DMS53 (cell line): ENCODE measurements at regions not wholly inside any gene's neighbourhood (a gene's known extent, or its start where the extent isn't known, plus 50 kb on each side); places are given as distances from the start of the nearest gene placed in this dataset.
"Not testable (repeated sequence)": the region's sequence is repeated elsewhere in the genome, so short reads cannot be mapped to it uniquely, and the experiment has no call there.

Experiments used
- DNase-seq: peaks from one replicate; lab custom pipeline; 2025; lab: John Stamatoyannopoulos, UW

DNA sequence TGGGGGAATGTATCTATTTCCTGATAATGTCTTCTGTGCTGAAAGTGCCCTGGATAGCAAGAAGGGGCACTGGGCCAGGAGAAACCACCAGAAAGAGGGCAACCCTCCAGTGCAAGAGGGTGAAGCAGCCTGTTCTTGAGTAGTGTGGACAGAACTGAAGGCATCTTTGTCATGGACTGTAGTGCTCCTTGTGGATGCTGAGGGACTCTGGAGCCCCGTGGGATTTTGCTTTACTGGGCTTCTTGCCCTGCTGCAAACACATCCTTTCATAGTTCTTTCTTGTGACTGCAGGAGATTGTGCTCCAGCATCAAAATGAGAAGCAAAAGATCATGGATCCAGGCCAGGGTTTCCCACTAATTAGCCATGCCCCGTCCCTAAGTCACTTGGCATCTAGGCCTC is 300.6 kb downstream of the ZNF326 start:
- DNase-seq = no peak

DNA sequence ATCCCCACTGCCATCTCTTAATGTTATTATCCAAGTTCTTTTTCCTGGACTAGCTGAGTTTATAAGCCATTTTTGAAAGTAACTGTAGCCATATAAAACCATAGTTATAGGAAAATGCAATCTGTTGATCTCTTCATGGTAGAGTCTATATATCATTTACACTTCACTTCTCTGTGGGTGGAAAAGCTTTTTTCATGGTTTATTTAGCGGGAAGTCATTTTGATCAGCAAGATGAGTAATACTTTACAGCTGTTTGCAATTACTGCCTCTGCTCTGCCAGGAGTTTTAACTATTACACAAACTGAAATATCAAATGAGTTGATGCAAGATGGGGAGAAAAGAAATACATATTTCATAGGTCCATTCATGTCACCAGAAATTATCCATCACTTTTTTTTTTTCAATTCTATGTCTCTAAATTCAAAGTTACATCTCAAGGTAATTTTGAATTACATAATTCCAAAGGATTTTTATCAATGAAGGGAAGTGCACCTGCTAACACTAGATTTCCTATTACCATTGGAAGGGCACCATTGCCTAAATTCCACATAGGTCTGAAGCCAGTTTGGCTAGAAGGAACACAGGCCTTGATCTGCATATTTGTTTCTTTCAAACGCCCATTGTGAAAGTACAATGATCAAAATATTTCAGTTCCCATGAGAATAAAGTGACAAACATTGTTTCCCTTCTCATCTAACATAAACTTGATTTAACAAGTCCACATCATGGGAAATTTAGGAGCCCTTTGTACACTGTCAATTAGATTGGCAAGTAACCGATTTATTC is 296.7 kb downstream of the ZNF326 start:
- DNase-seq = no peak

DNA sequence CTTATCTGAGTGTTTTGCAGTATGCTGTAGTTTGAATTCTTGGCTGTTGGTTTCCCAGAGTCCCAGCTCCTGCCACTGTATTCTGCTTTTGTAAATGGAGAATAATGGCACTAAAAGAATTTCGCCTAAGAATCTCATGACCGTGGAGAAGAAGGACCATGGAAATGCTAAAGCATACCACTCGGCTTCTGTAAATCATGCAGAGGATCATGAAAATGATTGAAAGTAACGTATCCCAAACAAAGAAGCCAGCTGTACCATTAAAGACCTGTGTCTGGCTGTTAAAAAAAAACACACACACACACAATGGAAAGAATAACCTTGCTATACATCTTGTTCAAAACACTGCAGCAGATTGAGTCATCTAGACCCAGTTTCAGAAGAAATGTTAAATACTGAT is 287.9 kb downstream of the ZNF326 start:
- DNase-seq = no peak

DNA sequence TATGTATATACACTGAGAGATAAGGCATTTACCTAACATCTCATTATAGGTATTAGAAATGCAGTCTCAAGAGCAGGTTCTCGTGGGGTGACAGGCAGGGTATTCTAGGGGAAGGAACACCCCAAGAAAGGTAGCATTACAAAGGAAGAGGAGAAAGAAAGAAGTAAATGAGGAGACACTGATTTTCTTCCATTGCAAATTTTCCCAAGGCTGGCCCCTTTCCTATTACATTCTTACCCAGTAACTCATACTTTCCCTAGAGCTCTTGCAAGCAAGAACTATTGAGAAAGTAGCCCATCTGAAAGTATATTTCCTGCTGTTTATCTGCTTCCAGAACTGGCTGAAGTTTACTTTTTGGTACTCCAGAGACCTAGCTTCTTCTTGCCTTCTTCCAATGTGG is 287.0 kb downstream of the ZNF326 start:
- DNase-seq = not testable (repeated sequence)

DNA sequence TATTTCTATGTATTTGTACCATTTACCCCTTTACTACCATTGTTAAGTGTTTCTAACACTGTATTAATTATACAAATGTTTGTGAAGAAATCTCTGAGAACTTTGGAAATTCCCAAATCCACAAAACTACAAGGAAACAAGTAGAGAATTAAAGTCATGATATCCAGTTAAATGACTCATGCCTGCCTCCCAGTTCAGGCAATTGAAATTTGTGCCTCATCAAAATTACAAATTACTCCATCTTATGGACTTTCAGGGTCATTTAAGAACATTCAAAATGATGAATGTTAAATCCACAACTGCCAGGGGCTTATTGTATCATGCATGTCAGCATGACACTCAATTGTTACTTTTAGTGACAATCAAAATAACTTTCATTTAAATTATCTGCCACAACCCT is 282.4 kb downstream of the ZNF326 start:
- DNase-seq = no peak

DNA sequence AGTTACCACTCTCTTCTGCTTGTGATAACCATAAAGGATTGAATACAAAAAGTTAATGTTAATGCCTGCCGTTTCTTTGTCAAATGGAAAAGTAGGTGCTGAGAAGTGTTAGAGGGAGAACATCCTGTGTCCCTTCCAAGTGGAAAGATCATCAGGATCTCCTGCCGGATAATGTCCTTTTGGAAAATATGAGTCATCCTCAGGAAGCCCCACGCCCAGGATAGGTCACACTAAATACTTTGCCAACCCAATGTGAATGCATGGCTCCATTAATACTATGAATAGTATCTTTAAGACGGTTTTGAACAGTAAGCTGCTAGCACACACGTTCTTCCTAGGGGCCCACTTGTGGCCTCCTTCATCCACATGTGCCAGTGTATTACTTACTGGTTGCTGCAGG is 279.5 kb downstream of the ZNF326 start:
- DNase-seq = no peak

DNA sequence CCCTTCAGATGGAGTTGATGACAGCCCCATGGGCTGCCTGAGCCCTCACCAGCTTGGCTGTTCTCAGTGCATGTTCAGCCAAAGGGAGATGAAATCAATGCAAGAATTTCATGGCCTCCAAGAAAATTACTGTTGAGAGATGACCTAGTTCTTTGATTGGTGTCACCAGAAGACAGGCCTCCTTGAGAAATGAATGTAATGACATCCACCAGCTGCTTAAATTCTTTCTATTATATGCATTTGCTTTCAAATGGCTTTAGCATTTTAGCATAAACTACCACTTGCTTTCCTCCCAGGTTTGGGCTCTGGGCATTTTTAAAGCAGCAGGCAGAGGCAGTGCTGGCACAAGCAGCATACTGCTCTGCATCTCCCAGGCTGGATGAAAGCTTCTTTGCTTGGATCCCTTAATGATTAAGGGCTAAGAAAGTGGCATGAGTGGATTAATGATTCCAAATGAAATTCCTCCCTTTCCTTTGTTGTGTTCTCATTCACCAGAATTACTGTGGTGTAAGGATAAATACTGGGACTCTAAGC is 278.4 kb downstream of the ZNF326 start:
- no peak for DNase-seq

DNA sequence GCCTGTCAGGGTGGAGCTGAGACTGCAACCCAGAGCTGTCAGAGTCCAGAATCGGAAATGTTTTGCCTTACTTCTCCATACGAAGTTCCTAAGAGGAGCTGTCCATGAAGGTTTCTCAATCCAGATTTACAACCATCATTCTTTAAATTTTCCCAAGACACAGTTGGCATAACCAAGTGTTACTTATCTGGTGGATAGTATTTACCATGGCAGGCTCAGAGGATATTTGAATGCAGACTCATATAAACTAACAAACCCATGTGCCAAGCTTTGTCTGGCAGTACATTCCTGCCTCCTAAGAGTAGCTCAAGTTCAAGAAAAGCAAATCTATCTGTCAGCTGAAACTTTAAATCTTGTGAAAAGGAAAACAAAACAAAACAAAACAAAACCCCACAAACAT is 267.9 kb downstream of the ZNF326 start:
- no peak for DNase-seq

DNA sequence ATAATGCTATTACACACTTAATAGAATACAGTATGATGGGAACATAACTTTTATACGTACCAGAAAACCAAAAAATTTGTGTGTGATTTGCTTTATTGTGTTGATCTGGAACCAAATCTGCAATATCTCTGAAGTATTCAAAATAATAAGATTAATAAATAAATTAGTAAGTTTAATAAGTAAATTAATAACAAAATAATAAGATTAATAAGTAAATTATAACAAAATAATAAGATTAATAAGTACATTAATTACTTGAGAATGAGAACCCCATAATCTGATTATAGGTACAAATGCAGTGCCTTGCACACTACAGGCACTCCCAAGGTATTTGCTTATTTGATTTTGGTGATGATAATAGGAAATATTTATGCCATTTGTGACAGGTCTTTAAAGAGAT is 267.4 kb downstream of the ZNF326 start:
- DNase-seq = no peak

DNA sequence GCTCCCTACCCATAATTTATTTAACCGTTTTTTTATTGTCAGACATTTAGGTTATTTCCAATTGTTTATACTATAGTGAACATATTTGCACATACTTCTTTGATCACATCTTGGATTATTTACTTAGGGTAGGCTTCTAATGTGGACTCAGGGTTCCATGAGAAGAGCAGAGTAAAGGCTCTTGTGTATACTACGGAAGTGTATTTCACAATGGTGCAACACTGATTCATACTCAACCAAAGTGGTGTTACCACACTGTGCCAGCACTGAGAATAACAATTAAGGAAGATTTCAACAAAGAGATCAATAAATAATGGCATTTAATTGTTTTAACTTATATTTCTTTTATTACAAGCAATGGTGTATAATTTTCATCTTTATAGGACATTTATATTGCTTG is 251.2 kb downstream of the ZNF326 start:
- peak; percentile 66 for DNase-seq

DNA sequence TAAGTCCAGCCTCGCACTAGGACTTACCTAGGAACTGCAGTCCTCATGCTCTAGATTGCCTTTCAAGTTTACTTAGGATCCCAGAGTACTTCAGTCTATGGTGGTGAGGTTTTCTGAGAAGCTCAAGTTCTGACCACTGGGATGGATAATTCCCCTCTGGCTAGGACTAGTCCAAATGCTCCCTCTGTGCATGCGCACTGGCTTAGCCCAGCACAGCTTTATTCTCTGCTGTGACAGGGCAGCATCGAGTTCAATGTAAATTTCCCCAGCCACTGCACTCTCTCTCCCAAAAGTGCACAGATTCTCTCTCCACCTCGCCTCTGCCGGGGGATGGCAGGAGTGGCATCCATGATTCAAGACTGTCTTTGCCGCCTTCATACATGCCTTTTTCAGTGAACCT is 241.6 kb downstream of the ZNF326 start:
- no peak for DNase-seq

DNA sequence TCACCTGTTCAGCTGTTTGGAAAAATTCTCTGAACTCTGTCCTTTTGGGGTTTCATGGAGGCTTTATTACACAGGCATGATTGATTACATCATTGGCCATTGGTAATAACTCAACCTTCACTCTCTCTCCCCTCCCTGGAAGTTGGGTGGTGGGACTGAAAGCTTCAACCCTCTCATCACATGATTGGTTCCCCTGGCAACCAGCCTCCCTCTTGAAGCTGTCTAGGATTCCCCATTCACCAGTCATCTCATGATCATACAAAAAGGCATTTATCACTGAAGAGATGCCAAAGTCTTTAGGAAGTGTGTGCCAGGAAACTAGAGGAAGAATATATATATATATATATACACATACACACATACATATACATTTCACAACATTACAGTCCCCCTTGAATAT is 228.5 kb downstream of the ZNF326 start:
- DNase-seq = no peak

DNA sequence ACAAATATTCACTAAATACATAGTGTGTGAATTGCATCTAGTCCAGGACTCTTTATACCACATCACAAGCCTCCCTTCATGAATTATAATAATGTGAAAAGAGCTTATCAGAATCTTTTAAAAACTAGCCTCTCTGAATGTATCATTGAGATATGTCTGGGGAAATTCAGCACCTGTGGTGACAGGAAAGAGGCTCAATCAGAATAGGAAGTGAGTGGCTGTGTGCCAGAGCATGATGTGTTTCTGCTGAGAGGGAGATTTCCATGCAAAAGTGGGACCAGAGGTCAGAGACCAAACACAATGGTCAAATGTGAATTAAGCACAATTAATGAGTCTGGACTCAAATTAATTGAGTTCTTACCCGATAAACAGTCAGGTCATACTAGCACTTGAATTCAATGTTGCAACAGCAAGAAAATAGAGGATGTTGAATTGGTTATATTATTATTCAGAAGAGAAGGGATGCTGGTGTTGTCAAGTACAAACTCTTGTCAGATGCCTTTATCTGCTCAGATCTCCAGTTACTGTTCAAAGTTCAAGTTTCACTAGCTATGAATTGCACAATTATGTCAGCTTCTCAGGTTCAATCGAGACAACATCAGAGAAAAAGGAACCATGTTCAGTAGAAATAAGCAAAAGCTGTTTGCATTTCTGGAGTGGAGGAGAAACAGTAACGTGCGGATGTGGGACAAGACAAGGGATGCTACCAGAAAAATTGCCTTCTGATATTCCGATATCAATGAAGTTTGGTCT is 226.2 kb downstream of the ZNF326 start:
- peak; percentile 60 for DNase-seq

DNA sequence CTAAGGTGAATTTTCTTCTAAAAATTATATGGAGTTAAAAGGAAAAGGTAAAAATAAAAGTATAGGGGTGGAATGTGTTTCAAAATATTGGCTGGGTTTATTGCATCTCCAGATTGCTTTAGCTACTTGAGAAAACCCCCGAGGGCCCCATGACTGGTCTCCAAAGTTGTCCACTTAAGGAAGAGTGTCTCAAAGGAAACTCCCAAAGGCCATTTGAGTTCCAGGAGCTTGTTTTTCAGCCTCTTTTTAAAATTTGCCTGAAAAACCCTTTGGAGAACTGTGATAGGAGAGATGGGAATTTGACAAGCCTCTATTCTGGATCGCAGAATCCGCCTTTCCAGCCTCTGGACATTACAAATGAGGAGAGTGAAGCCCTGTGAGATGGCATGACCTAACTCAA is 225.6 kb downstream of the ZNF326 start:
- no peak for DNase-seq

DNA sequence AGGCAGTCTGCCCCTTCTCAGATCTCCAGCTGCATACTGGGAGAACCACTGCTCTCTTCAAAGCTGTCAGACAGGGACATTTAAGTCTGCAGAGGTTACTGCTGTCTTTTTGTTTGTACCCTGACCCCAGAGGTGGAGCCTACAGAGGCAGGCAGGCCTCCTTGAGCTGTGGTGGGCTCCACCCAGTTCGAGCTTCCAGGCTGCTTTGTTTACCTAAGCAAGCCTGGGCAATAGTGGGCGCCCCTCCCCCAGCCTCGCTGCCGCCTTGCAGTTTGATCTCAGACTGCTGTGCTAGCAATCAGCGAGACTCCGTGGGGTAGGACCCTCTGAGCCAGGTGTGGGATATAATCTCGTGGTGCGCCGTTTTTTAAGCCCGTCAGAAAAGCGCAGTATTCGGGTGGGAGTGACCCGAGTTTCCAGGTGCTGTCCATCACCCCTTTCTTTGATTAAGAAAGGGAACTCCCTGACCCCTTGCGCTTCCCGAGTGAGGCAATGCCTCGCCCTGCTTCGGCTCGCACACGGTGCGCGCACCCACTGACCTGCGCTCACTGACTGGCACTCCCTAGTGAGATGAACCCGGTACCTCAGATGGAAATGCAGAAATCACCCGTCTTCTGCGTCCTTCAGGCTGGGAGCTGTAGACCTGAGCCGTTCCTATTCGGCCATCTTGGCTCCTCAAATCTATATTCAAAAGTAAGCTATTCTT is 224.4 kb downstream of the ZNF326 start:
- DNase-seq = peak; percentile 55

DNA sequence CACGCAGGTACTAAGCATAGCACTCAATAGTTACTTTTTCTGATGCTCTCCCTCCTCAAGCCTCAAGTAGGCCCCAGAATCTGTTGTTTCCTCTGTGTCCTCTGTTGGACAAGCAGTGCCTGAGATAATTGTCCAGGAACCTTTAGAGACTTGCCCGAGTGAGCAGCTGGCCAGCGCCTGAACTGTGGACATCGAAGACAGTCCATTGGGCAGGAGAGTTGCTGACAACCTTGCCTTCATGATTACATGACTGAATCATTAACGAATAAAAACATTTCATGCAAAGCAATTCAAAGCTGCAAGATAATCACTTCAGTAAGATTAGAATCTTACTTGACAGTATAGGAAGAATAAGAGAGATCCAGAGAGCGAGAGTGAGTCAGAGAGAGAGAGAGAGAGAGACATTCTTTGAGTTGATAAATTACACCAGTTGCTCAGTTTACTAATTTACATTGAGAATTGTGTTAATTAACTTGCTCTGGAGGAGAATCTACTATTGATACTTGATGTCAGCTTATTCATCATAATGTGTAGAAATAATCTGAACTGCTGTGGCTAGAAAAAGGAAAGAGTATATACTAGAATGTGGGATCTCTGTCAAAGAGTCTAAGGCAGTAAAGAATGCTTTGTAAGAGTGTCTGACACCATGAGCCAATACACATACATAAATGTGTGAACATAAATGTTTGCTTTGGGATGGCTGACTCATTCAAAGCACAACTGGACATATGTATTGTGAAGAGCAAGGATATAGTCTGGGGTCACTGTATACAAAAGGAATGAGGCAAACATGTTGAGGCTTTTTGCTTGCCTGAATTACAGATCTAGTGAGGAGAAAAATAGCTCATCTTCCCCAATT is 216.0 kb downstream of the ZNF326 start:
- DNase-seq = peak; percentile 91

DNA sequence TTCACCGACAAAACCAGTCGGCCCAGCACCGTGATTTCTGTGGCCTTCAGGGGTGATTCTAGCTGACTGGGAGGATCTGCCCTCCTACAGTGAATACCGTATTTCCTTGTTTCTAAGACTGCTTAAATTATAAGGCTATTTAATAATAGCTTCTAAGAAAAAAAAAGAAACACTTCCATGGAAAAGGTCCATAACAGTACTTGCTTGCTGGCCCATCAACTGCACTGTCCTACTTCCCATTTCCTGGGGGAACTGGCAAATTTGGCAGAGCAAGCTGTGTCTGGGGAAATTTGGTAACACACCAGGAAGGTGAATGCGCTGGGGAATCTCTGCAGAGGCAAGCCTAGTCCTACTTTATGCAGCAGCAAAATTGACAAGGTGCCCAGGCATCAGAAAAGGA is 214.0 kb downstream of the ZNF326 start:
- DNase-seq = no peak

DNA sequence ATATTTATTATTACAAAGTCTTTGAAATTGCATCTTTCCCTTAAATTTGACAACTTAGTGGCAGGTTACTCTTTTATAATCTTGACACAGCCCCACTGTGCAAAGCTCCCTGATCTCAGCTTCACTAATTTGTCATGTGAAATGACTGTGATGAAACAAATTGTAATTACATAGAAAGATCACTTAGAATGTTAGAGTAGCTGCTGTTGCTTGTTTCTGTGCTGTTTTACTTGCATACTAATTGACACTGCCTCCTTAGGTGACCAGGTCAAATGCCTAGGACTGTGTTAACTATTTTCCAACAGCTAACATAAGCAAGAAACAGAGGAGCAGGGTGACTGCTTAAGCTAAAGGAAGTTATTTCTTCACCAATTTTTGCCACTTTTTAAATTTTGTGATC is 211.3 kb downstream of the ZNF326 start:
- DNase-seq = no peak

DNA sequence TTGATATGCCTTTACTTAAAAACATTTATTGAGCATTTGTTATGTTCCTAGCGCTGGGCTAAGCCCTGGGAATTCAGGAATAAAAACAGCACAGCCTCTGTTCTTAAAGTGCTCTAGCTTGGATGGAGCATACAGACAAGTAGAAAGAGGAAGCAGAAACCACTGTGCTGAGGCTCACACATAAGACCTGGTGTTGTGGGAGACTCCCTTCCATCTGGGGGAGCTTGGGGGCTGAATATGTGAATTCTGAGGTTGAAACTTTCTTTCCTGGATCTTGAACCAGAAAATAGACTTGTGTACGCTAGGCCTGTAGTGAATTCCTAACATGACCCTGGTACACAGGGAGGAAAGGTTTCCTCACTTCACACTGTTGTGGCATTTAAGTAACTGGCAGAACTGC is 209.9 kb downstream of the ZNF326 start:
- DNase-seq = no peak

DNA sequence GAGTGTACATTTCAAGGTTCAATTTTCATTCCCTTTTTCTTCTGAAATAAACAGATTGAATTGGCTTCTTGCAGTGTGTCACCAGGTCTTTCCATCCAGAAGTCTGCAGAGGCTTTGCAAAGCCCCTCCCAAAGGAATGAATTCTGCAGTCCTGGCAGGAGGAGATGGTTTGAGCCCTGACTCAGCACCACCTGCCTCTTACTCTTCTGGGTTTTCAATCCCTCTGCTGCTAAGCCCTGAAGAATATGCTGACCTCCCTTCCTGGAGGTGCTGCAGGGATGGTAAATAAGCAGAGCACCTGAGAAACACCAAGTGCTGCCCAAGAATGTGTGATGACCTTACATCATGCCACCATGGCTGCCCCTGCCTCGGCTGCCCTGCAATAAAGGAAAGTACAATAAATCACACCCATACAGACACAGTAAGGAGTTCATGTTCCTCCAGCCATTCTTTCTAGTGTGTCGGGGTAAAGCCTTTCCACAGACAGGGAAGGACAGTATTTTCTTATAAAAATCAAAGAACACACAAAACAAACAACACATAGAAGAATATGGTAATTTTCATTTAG is 209.2 kb downstream of the ZNF326 start:
- peak; percentile 36 for DNase-seq
